COLO829 (cell line): ENCODE measurements at regions not wholly inside any gene's neighbourhood (a gene's known extent, or its start where the extent isn't known, plus 50 kb on each side); places are given as distances from the start of the nearest gene placed in this dataset.

ENCODE experiments used
- DNase-seq: peaks from one replicate; pipeline ENCODE4 v3.0.0; 2012; ENCODE audit warnings: low spot score

- no peak for DNase-seq
Measured at GRCh38 chr4:17293901-17294300, 218.0 kb downstream of the QDPR start.

DNA sequence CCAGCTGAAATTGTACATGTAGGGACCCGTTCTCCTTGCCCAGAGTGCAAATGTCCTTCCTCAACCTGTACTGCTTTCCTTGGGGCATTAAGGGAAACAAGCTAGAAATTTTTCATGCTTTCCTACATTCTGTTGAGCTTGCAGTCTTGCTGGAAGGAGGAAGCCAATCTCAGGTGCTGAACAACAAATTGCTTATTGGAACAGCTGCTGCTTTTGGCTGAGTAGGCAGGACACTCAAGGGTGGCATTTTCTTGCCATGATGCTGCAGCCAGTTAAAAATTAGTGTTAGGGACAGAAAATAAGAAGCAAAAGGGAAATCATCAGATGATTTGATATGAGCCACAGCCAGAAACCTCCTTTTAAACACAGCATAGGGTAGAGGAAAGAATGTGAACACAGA lies 223.7 kb downstream of the QDPR start:
- DNase-seq, result no peak

DNA sequence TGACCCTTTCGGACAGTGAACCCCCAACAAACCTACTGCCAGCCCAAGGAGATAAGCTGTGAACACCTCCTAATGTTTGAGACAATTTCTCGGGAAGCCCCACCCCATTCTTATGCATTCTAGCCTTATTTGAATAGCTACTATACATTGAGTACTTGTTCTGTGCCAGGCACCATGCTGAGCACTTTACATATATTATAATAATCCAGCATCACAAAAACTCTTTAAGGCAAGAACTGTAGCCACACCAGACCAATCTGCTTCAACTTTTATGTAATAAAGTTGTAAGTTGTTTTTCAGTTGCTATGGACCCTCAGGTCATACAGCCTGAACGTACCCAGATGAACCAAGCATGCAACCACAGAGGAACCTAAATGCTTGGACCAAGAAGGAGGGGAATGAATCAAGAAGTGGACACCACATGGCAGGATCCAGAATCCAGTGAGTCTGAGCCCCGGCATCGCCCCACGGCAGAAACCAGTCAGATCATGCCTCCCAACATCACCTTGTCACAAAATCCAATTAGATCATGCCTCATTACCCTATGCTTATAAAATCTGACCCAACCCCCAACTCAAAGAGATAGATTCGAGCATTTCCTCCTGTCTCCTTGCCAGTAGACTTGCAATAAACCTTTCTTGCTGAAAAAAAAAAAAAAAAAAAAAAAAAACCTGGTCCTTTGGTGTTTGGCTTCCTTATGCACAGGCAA lies 225.0 kb downstream of the QDPR start:
- DNase-seq, result no peak

DNA sequence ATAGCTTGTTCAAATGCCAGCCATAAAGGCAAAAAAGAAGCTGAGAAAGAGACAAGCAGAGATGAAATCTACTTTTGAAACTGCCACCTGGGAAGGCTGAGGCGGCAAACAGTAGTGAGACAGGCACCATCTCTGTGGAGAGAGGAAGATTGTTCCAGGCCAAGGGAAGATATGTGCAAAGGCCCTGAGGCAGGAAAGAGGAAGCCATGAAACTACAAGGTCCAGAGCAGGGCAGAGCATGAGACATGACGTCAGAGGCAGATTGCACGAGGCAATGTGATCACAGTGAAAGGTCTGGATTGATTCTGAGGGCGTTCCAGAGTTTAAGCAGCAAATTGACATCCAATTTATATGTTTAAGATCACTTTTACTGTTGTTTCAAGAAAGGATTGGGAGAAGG lies 226.1 kb downstream of the QDPR start:
- DNase-seq, result no peak

GRCh38 chr4:17284323-17285175 lies 227.3 kb downstream of the QDPR start:
- no peak for DNase-seq

DNA sequence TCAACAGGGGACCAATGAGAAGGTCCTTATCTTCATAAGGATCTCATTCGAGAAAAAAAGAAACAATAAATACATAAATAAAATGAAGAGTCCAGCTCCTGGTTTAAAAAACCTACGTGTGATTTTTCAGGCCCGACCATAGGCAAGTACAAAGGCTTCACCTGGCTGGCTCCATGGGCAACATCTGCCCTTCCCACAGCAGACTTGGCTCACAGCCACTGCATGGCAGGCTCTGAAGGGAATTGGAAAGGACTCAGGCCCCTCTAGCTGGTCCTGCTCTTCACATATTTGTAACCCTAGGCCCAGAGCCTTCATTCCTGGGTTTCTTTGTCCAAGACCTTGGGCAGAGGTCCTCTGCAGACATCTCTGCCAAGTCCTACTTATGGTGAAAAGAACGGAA lies 228.1 kb downstream of the QDPR start:
- DNase-seq, result no peak

- DNase-seq, result no peak
Measured at GRCh38 chr4:17283251-17283650, 228.6 kb downstream of the QDPR start.

DNA sequence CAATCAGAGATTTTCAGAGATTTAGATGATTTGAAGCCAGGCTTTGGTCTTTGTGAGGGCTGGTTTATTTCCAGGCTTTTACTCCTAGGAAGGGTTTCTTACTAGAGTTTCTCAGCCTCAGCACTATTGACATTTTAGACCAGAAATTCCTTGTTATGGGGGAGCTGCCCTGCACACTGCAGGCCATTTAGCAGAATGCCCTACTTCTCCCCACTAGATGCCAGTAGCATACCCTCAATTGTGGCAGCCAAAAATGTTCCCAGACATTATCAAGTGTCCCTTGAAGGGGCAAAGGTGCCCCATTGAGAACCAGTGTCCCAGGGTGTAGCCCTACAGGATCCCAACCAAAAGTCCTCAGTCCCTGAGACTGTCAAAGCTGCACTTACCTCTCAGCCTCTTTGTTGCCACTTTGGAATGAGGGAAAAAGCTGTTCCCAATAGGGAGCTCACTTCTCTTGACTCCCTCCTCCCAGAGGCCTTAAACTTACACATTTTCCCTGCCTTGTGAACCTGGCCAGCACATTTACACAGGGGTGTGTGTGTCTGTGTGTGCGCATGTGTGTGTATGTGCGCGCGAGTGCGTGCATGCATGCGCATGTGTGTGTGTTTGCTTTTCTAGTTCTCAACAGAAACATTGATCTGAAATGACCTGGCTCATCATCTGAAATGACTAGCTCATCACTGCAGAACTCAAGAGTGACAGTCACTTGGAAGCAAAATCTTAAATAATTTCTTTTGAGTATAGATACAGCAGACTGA lies 231.4 kb downstream of the QDPR start:
- DNase-seq, result no peak

GRCh38 chr4:17276776-17277175 lies 235.1 kb downstream of the QDPR start:
- no peak for DNase-seq

GRCh38 chr4:17275836-17276235 lies 236.1 kb downstream of the QDPR start:
- DNase-seq, result no peak

GRCh38 chr4:17273047-17273446 lies 238.8 kb downstream of the QDPR start:
- no peak for DNase-seq

- DNase-seq, result no peak
Measured at GRCh38 chr4:17272154-17272553, 239.7 kb downstream of the QDPR start.

DNA sequence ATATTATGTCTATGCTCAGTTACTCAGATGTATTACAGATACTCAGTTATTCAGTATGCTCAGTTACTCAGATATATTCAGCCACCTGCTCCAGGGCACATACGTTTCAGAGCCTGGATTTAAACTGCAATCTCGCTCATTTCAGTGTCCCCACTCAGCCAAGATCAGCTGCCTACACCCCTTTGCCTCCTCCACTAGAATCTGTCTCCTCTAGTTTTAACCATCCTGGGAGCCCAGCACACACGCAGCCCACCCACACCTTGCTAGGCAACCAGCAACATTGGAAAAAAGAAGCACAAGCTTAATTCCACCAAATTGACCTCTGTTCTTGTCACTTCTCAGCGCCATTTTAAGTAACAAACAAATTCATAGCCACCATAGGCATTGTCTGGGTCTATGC lies 246.2 kb downstream of the QDPR start:
- no peak for DNase-seq

DNA sequence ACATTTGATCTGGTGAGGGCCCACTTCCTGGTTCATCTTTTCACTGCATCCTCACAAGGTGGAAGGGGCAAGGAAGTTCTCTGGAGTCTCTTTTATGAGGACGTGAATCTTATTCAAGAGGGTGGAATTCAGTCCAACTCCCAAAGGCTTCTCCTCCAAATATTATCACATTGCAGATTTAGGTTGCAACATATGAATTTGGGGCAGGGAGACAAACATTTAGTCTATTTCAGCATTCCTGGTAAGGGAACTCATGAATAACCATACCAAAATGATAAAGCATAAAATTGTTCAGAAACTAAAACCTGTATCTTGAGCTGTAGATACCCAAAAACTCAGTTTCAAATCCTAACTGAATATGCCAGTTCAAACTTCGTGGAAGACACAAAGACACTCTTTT lies 246.8 kb downstream of the QDPR start:
- DNase-seq, result no peak

- no peak for DNase-seq
Measured at GRCh38 chr4:17260166-17260907, 251.6 kb downstream of the QDPR start.

DNA sequence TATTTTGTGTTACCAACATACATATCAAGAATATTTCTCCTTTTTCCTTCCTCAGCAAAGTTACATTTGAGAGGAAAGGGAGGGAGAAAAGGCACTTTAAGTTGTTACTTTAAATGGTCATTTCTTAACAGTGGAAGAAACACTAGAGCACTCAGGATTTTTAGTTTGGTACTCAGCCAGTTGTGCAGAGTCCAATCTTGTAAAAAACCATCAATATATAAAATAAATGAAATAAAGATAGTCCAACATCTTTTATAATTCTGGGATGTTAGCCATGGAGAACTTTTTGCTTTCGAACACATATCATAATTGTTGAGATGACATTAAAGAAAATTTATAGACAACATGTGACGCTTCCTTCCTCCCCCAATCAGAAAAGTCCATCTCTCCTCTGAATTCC lies 253.8 kb downstream of the QDPR start:
- DNase-seq, result no peak

DNA sequence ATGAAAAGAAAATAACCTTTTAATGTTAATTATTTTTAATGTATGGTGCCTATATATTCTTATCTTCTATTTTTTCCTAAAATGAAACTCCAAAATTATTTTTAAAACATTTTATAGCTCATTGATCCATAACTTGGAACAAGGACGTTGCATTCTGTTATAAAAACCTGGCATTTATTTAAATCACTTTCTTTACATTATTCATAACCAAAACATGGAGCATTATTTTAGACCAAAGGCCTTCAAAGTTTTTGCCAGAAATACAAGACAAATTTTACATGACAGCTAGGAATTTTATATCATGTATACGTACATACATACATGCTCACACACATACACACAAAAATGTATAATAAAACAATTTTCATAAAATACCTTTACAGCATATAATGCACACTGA lies 259.8 kb downstream of the QDPR start:
- DNase-seq, result no peak

GRCh38 chr4:17251101-17251500 lies 260.8 kb downstream of the QDPR start:
- DNase-seq, result no peak

GRCh38 chr4:17250591-17250990 lies 261.3 kb downstream of the QDPR start:
- DNase-seq, result no peak

- DNase-seq, result no peak
Measured at GRCh38 chr4:17246656-17247055, 265.2 kb downstream of the QDPR start.

- no peak for DNase-seq
Measured at GRCh38 chr4:17241835-17242234, 270.1 kb downstream of the QDPR start.

- no peak for DNase-seq
Measured at GRCh38 chr4:17238633-17239032, 273.3 kb downstream of the QDPR start.
